ENCODE measurements at regions not wholly inside any gene's neighbourhood (a gene's known extent, or its start where the extent isn't known, plus 50 kb on each side); places are given as distances from the start of the nearest gene placed in this dataset.

DNA sequence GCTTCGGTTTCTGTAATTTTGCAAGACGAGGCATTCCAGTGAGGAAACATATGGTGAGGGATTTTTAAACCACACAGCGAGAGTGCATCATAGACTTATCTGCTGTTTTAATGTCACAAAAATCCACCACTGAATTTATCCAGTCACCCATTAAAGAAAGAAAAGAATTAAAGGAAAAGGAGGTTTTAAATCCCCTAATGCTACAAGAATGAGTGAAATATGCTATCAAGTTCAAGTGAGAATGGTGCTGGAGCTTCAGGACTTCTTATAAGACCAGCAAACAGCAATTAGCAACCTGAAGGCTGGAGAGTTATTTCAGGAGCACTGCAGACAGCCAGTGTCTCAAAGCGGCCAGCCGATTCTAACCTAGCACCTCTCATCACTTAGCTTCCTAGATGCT lies 439.1 kb upstream of the MGMT start:
- H3K36me3 ChIP-seq (ENCODE audit: insufficient read depth, low read length) = no peaks in the 10 kb centered on the region
- H3K4me2 ChIP-seq (ENCODE audit: low read depth, low read length, poor library complexity, severe bottlenecking) = no peak overlapping the region
- no peaks in the 10 kb centered on the region for H3K9me2 ChIP-seq (replicated peaks; ENCODE audit: insufficient read depth, low read length)
- no peaks in the 10 kb centered on the region for H3K79me2 ChIP-seq (ENCODE audit: low read length)
- no peak overlapping the region for H3K4me3 ChIP-seq (ENCODE audit: low read length)
- H3K27me3 ChIP-seq (ENCODE audit: low read length) = no peaks in the 10 kb centered on the region
- no peak for DNase-seq
- no peaks in the 10 kb centered on the region for H3K4me1 ChIP-seq (ENCODE audit: low read length)
- H4K20me1 ChIP-seq (ENCODE audit: insufficient read depth, low read depth, low read length) = no peaks in the 10 kb centered on the region
- no peak overlapping the region for H3K27ac ChIP-seq (ENCODE audit: low read length)
- no peak overlapping the region for H3K9ac ChIP-seq (ENCODE audit: low read length)
- no peaks in the 10 kb centered on the region for H3K9me3 ChIP-seq (ENCODE audit: low read length)
- no peak overlapping the region for H2AFZ ChIP-seq (ENCODE audit: low read length)

DNA sequence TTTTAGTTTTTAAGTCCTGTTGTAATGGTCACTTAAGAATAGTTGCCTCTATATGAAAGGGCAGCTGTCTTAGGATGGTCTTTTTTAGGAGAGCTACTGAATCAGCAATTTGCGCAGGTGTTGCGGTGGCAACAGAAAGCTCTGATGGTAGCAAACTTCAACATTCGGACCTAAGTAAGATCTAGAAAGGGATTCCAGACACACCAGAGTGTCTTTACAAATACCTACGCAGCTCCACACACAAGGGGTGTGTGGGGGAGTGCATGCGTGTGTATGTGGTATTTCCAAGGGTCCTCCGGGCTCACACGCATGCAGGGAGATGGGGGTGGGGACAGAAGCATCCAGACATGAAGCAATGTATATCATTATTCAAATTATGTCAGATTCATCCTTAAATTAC lies 438.6 kb upstream of the MGMT start:
- H3K4me2 ChIP-seq (ENCODE audit: low read depth, low read length, poor library complexity, severe bottlenecking) = no peak overlapping the region
- H3K4me1 ChIP-seq (ENCODE audit: low read length) = no peaks in the 10 kb centered on the region
- no peaks in the 10 kb centered on the region for H3K27me3 ChIP-seq (ENCODE audit: low read length)
- no peak overlapping the region for H3K4me3 ChIP-seq (ENCODE audit: low read length)
- no peak overlapping the region for H3K9ac ChIP-seq (ENCODE audit: low read length)
- H3K9me2 ChIP-seq (replicated peaks; ENCODE audit: insufficient read depth, low read length) = no peaks in the 10 kb centered on the region
- DNase-seq = no peak
- no peaks in the 10 kb centered on the region for H3K36me3 ChIP-seq (ENCODE audit: insufficient read depth, low read length)
- no peaks in the 10 kb centered on the region for H4K20me1 ChIP-seq (ENCODE audit: insufficient read depth, low read depth, low read length)
- H2AFZ ChIP-seq (ENCODE audit: low read length) = no peak overlapping the region
- H3K27ac ChIP-seq (ENCODE audit: low read length) = no peak overlapping the region
- H3K79me2 ChIP-seq (ENCODE audit: low read length) = no peaks in the 10 kb centered on the region
- H3K9me3 ChIP-seq (ENCODE audit: low read length) = no peaks in the 10 kb centered on the region

DNA sequence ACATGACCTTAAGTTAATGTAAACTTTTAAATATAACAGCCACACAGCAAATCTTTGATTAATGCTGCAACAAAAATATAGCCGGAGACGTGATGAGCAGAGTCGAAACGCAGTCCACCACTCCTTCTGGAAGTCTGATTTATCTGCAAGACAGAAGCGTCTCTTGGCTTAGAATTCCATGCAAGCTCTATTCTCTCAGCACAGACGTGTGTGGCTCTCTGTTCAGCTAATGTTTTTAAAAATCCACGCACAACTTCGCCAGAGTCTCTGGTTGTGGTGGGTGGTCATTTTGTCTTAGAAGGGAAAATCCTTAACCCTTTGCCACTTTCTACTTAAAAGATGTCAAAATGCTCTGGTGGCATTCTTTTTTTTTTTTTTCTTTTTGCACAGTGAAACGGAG lies 438.0 kb upstream of the MGMT start:
- H3K79me2 ChIP-seq (ENCODE audit: low read length) = no peaks in the 10 kb centered on the region
- H2AFZ ChIP-seq (ENCODE audit: low read length) = no peak overlapping the region
- no peaks in the 10 kb centered on the region for H4K20me1 ChIP-seq (ENCODE audit: insufficient read depth, low read depth, low read length)
- no peaks in the 10 kb centered on the region for H3K36me3 ChIP-seq (ENCODE audit: insufficient read depth, low read length)
- H3K9ac ChIP-seq (ENCODE audit: low read length) = no peak overlapping the region
- no peaks in the 10 kb centered on the region for H3K27me3 ChIP-seq (ENCODE audit: low read length)
- H3K4me3 ChIP-seq (ENCODE audit: low read length) = no peak overlapping the region
- no peaks in the 10 kb centered on the region for H3K4me1 ChIP-seq (ENCODE audit: low read length)
- no peak for DNase-seq
- no peak overlapping the region for H3K4me2 ChIP-seq (ENCODE audit: low read depth, low read length, poor library complexity, severe bottlenecking)
- H3K27ac ChIP-seq (ENCODE audit: low read length) = no peak overlapping the region
- H3K9me3 ChIP-seq (ENCODE audit: low read length) = no peaks in the 10 kb centered on the region
- H3K9me2 ChIP-seq (replicated peaks; ENCODE audit: insufficient read depth, low read length) = no peaks in the 10 kb centered on the region

DNA sequence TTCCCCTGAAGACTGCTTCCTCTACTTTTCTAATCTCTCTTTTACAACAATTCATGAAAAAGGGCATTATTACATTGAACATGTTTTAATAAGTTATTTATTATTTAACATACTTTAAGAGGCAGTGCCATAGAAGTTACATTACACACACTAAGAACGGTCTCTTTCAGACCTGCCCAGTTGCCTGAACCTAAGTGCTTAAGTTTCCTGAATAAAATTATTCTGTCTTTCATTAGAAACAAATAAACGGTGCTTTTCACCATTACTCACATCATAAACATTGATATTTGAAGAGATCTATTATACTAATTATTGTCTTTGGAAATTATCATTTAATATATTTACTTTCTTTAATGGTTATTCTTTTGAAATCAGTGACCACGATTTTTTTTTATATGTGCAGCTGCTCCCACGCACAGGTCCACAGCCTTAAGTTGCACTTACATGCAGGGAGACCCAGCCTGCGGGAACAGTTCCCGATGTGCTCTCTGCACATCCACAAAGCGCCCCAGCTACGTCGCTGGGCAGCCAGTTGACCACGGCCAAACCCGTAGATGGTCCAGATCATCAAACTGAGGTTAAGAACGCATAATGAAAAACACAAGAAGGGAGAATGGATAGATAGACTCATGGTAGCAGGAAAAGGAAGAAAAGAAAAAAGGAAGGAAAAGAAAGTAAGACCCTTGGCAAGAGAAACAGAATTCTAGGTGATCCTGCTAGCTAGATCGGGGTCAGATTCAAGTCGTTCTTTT lies 437.0 kb upstream of the MGMT start:
- Histone ChIP-seq H3K4me3 (ENCODE audit: low read length) (no peak overlapping the region), H3K79me2 (ENCODE audit: low read length) (no peaks in the 10 kb centered on the region), H3K4me2 (ENCODE audit: low read depth, low read length, poor library complexity, severe bottlenecking) (no peak overlapping the region), H3K27me3 (ENCODE audit: low read length) (no peaks in the 10 kb centered on the region), H3K27ac (ENCODE audit: low read length) (no peak overlapping the region), H3K9me2 (replicated peaks; ENCODE audit: insufficient read depth, low read length) (no peaks in the 10 kb centered on the region), H3K9ac (ENCODE audit: low read length) (no peak overlapping the region), H3K9me3 (ENCODE audit: low read length) (no peaks in the 10 kb centered on the region), H4K20me1 (ENCODE audit: insufficient read depth, low read depth, low read length) (no peaks in the 10 kb centered on the region), H2AFZ (ENCODE audit: low read length) (no peak overlapping the region), H3K36me3 (ENCODE audit: insufficient read depth, low read length) (no peaks in the 10 kb centered on the region), H3K4me1 (ENCODE audit: low read length) (no peaks in the 10 kb centered on the region)
- DNase-seq = no peak

DNA sequence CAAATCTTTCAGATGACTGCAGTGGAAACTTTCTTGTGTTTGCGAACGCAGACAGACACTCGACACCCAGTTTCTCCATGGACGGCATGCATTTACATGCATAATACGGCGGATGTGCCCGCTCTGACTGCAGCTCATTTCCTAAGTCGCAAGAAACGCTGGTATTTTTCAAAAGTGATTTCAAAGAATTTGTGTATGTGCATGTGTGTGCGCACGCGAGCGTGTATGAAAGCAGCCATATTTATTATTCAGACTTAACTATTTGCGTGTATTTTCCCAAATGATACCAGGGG lies 436.5 kb upstream of the MGMT start:
- Histone ChIP-seq H3K4me3 (ENCODE audit: low read length) (no peak overlapping the region), H3K4me1 (ENCODE audit: low read length) (no peaks in the 10 kb centered on the region), H3K9ac (ENCODE audit: low read length) (no peak overlapping the region), H3K9me3 (ENCODE audit: low read length) (no peaks in the 10 kb centered on the region), H3K27ac (ENCODE audit: low read length) (no peak overlapping the region), H4K20me1 (ENCODE audit: insufficient read depth, low read depth, low read length) (no peaks in the 10 kb centered on the region), H3K36me3 (ENCODE audit: insufficient read depth, low read length) (no peaks in the 10 kb centered on the region), H3K79me2 (ENCODE audit: low read length) (no peaks in the 10 kb centered on the region), H3K4me2 (ENCODE audit: low read depth, low read length, poor library complexity, severe bottlenecking) (no peak overlapping the region), H3K9me2 (replicated peaks; ENCODE audit: insufficient read depth, low read length) (no peaks in the 10 kb centered on the region), H3K27me3 (ENCODE audit: low read length) (no peaks in the 10 kb centered on the region), H2AFZ (ENCODE audit: low read length) (no peak overlapping the region)
- DNase-seq = no peak

DNA sequence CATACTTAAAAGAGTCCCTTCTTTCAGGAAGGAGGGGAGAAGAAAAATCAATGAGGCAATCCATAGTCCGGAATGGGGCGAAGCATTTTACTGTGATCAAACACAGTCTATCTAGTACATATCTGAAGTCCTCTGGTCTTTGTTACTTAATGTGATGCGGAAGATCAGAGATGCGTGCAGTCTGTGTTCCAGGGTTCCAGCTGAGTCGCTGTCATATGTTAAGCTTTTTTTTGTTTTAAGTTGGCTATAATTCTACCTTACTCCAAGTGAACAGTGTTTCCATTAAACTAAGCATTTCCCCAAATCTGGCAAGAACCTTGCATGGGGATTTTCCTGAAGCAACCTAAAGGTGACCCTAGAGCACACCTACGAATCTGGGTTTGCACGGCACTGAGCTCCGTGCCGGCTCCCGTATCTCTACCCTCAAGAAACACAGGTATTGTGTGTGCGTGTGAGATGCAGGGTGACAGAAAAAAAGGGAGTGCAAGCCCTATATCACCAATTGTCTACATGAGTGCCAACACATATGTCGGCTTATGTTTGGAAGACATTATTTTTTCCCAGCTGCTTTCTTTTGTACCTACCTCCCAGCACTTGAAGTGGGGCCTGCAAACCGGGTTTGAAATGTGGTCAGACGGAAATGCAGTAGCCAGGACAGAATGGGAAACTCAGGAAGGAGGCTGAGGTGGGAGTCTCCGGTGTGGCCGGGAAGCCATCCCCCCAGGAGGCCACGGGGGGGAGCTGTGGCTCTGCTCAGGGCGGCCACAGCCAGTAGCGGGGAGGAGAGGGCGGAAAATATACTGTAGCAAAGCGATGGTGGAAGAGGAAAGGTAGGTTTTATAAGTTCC lies 435.8 kb upstream of the MGMT start:
- Histone ChIP-seq H3K79me2 (ENCODE audit: low read length) (no peaks in the 10 kb centered on the region), H3K9me3 (ENCODE audit: low read length) (no peaks in the 10 kb centered on the region), H2AFZ (ENCODE audit: low read length) (no peak overlapping the region), H3K4me2 (ENCODE audit: low read depth, low read length, poor library complexity, severe bottlenecking) (no peak overlapping the region), H3K36me3 (ENCODE audit: insufficient read depth, low read length) (no peaks in the 10 kb centered on the region), H4K20me1 (ENCODE audit: insufficient read depth, low read depth, low read length) (no peaks in the 10 kb centered on the region), H3K27ac (ENCODE audit: low read length) (no peak overlapping the region), H3K4me3 (ENCODE audit: low read length) (no peak overlapping the region), H3K27me3 (ENCODE audit: low read length) (no peaks in the 10 kb centered on the region), H3K9me2 (replicated peaks; ENCODE audit: insufficient read depth, low read length) (no peaks in the 10 kb centered on the region), H3K4me1 (ENCODE audit: low read length) (no peaks in the 10 kb centered on the region), H3K9ac (ENCODE audit: low read length) (no peak overlapping the region)
- peak; percentile 67 for DNase-seq

DNA sequence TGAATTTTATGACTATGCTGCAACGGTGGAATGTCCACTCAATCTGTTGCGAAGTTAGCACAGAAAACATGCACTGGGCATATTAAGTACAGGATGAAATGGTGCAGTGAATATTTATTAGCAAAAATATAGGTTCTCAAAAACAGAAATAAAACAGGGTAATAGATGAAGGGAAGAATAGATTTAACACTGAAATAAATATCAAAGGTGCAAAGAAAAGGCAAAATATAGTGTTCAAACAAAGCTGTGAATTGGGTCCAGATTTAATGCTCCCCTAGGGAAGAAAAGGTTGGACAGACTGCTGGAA lies 435.2 kb upstream of the MGMT start:
- no peak overlapping the region for H2AFZ ChIP-seq (ENCODE audit: low read length)
- no peaks in the 10 kb centered on the region for H3K9me2 ChIP-seq (replicated peaks; ENCODE audit: insufficient read depth, low read length)
- no peaks in the 10 kb centered on the region for H3K79me2 ChIP-seq (ENCODE audit: low read length)
- no peaks in the 10 kb centered on the region for H3K9me3 ChIP-seq (ENCODE audit: low read length)
- DNase-seq = no peak
- no peaks in the 10 kb centered on the region for H3K27me3 ChIP-seq (ENCODE audit: low read length)
- no peak overlapping the region for H3K9ac ChIP-seq (ENCODE audit: low read length)
- no peaks in the 10 kb centered on the region for H4K20me1 ChIP-seq (ENCODE audit: insufficient read depth, low read depth, low read length)
- H3K4me2 ChIP-seq (ENCODE audit: low read depth, low read length, poor library complexity, severe bottlenecking) = no peak overlapping the region
- H3K4me3 ChIP-seq (ENCODE audit: low read length) = no peak overlapping the region
- H3K27ac ChIP-seq (ENCODE audit: low read length) = no peak overlapping the region
- no peaks in the 10 kb centered on the region for H3K36me3 ChIP-seq (ENCODE audit: insufficient read depth, low read length)
- no peaks in the 10 kb centered on the region for H3K4me1 ChIP-seq (ENCODE audit: low read length)

DNA sequence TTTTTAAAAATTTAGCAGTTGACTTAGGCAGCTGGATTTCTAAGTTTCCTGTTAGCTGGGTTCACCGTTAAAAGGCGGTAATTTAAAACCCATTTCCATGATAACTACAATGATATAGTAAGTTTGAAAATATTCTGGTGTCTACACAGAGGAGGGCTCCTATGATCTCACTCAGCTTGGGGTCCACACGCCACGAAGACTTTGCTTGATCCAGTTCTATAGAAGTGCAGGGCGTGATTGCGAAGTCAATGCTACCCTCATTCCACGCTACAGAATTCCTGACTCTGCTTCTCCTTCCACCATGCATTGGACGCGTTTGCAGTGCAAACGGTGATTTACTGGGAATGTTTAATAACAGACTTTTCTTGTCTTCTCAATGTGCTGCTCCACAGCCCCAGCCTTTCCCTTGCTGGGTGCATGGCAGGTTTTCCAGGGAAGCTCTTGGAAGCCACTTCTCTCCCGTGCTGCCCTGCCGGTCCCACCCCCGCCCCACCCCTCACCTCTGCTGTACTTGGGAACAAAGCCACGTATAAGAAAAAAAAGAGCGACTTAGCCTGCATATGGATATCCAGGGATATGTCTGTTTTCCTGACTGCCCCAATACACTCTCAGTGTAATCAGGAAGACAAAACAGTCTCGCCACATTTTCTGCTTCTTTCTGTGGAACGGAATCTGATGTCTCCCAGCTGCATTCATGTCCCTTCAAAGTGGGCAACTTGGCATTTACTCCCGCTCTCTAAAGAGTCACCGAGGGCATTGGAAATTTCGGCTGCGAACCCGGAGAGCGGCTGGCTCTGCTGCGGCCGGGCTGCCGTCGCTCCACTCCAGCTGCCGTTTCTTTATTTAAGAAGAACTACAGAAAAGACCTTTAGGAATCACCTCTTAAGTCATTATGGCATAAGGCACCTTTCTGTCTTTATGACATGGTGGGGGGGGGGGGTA lies 434.4 kb upstream of the MGMT start:
- H3K36me3 ChIP-seq (ENCODE audit: insufficient read depth, low read length) = no peaks in the 10 kb centered on the region
- H3K27me3 ChIP-seq (ENCODE audit: low read length) = no peaks in the 10 kb centered on the region
- H4K20me1 ChIP-seq (ENCODE audit: insufficient read depth, low read depth, low read length) = no peaks in the 10 kb centered on the region
- no peak overlapping the region for H3K27ac ChIP-seq (ENCODE audit: low read length)
- no peak overlapping the region for H3K4me2 ChIP-seq (ENCODE audit: low read depth, low read length, poor library complexity, severe bottlenecking)
- no peaks in the 10 kb centered on the region for H3K9me3 ChIP-seq (ENCODE audit: low read length)
- no peaks in the 10 kb centered on the region for H3K79me2 ChIP-seq (ENCODE audit: low read length)
- no peaks in the 10 kb centered on the region for H3K4me1 ChIP-seq (ENCODE audit: low read length)
- no peaks in the 10 kb centered on the region for H3K9me2 ChIP-seq (replicated peaks; ENCODE audit: insufficient read depth, low read length)
- H2AFZ ChIP-seq (ENCODE audit: low read length) = no peak overlapping the region
- DNase-seq = no peak
- no peak overlapping the region for H3K4me3 ChIP-seq (ENCODE audit: low read length)
- H3K9ac ChIP-seq (ENCODE audit: low read length) = no peak overlapping the region
